ENCODE measurements at regions not wholly inside any gene's neighbourhood (a gene's known extent, or its start where the extent isn't known, plus 50 kb on each side); places are given as distances from the start of the nearest gene placed in this dataset.

DNA sequence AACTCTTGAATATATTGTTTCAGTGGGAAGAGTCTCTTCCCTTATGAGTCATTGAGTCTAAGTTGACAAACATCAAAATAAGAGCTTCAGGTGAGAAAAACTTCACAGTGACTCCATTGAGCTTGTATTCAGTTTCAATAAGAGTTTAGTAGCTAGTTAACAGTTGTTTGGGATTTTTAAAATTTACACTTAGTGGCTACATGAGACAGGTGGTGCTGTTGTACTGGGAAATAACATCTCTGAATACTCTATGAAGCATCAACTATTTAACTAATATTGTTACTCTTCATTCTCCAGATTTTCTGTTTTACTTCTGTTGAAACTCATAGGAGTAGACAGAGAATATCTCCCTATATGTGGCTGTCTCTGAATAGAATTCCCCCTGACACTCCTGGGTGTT lies 1609.1 kb downstream of the C4orf33 start:
- Histone ChIP-seq H3K79me2 (ENCODE audit: insufficient read depth, low read length) (no peaks in the 10 kb centered on the region), H3K4me3 (ENCODE audit: low read depth in 1 of 2, low read length in 2 of 2) (no peak overlapping the region), H3K9ac (ENCODE audit: low read depth, low read length) (no peak overlapping the region), H4K20me1 (ENCODE audit: insufficient read depth, low read length) (no peaks in the 10 kb centered on the region), H3K4me1 (ENCODE audit: insufficient read depth, low read length) (no peaks in the 10 kb centered on the region), H3K36me3 (ENCODE audit: insufficient read depth, low read length) (no peaks in the 10 kb centered on the region), H3K27me3 (ENCODE audit: insufficient read depth, low read length, poor library complexity) (no peaks in the 10 kb centered on the region), H3K27ac (ENCODE audit: low read length) (no peak overlapping the region), H3K9me3 (ENCODE audit: insufficient read depth, low read length, severe bottlenecking) (no peaks in the 10 kb centered on the region), H2AFZ (ENCODE audit: low read depth, low read length) (no peak overlapping the region), H3K4me2 (ENCODE audit: insufficient read depth, low read length) (no peak overlapping the region)
- TF ChIP-seq, protein P1, sequence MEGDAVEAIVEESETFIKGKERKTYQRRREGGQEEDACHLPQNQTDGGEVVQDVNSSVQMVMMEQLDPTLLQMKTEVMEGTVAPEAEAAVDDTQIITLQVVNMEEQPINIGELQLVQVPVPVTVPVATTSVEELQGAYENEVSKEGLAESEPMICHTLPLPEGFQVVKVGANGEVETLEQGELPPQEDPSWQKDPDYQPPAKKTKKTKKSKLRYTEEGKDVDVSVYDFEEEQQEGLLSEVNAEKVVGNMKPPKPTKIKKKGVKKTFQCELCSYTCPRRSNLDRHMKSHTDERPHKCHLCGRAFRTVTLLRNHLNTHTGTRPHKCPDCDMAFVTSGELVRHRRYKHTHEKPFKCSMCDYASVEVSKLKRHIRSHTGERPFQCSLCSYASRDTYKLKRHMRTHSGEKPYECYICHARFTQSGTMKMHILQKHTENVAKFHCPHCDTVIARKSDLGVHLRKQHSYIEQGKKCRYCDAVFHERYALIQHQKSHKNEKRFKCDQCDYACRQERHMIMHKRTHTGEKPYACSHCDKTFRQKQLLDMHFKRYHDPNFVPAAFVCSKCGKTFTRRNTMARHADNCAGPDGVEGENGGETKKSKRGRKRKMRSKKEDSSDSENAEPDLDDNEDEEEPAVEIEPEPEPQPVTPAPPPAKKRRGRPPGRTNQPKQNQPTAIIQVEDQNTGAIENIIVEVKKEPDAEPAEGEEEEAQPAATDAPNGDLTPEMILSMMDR (IDR thresholded peaks at IDR 0.05; ENCODE audit: borderline replicate concordance, extremely low read depth, low read length, poor library complexity, severe bottlenecking) = peak; percentile 11
- no peak for TF ChIP-seq EZH2 (IDR thresholded peaks at IDR 0.05; ENCODE audit: borderline replicate concordance, low read depth, low read length, severe bottlenecking)
- no peak for DNase-seq
- ATAC-seq (ENCODE audit: insufficient read depth, low read depth) = no peak

- H3K79me2 ChIP-seq (ENCODE audit: insufficient read depth, low read length) = no peaks in the 10 kb centered on the region
- no peak for ATAC-seq (ENCODE audit: insufficient read depth, low read depth)
- TF ChIP-seq EZH2 (IDR thresholded peaks at IDR 0.05; ENCODE audit: borderline replicate concordance, low read depth, low read length, severe bottlenecking) = no peak
- TF ChIP-seq, protein P1 (IDR thresholded peaks at IDR 0.05; ENCODE audit: borderline replicate concordance, extremely low read depth, low read length, poor library complexity, severe bottlenecking) = no peak
- H2AFZ ChIP-seq (ENCODE audit: low read depth, low read length) = no peak overlapping the region
- no peaks in the 10 kb centered on the region for H4K20me1 ChIP-seq (ENCODE audit: insufficient read depth, low read length)
- no peak overlapping the region for H3K27ac ChIP-seq (ENCODE audit: low read length)
- no peaks in the 10 kb centered on the region for H3K9me3 ChIP-seq (ENCODE audit: insufficient read depth, low read length, severe bottlenecking)
- no peak overlapping the region for H3K4me2 ChIP-seq (ENCODE audit: insufficient read depth, low read length)
- H3K36me3 ChIP-seq (ENCODE audit: insufficient read depth, low read length) = no peaks in the 10 kb centered on the region
- DNase-seq = no peak
- no peaks in the 10 kb centered on the region for H3K4me1 ChIP-seq (ENCODE audit: insufficient read depth, low read length)
- no peak overlapping the region for H3K4me3 ChIP-seq (ENCODE audit: low read depth in 1 of 2, low read length in 2 of 2)
- H3K9ac ChIP-seq (ENCODE audit: low read depth, low read length) = no peak overlapping the region
- no peaks in the 10 kb centered on the region for H3K27me3 ChIP-seq (ENCODE audit: insufficient read depth, low read length, poor library complexity)
Observed at GRCh38 chr4:130712038-130712437, 1616.1 kb downstream of the C4orf33 start.

DNA sequence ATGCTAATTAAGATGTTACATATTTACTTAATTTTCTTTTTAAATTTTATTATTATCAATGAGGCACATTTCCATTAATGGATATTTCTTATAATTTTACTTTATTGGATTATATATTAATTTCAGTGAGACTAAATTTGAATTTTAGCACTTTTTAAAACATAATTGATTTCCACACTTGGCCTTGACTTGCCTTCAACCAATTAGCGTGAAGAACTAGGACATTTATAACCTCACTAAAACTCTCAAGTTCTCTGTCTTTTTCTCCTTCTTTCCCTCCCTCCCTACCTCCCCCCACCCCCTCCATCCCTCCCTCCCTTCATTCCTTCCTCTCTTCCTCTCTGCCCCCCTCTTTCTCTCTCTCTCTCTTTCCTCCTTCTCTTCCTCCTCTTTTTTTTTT lies 1618.1 kb downstream of the C4orf33 start:
- Histone ChIP-seq H3K9ac (ENCODE audit: low read depth, low read length) (no peak overlapping the region), H3K36me3 (ENCODE audit: insufficient read depth, low read length) (no peaks in the 10 kb centered on the region), H3K4me3 (ENCODE audit: low read depth in 1 of 2, low read length in 2 of 2) (no peak overlapping the region), H3K4me2 (ENCODE audit: insufficient read depth, low read length) (no peak overlapping the region), H3K79me2 (ENCODE audit: insufficient read depth, low read length) (no peaks in the 10 kb centered on the region), H3K27ac (ENCODE audit: low read length) (no peak overlapping the region), H3K27me3 (ENCODE audit: insufficient read depth, low read length, poor library complexity) (no peaks in the 10 kb centered on the region), H4K20me1 (ENCODE audit: insufficient read depth, low read length) (no peaks in the 10 kb centered on the region), H3K9me3 (ENCODE audit: insufficient read depth, low read length, severe bottlenecking) (no peaks in the 10 kb centered on the region), H3K4me1 (ENCODE audit: insufficient read depth, low read length) (no peaks in the 10 kb centered on the region), H2AFZ (ENCODE audit: low read depth, low read length) (no peak overlapping the region)
- no peak for ATAC-seq (ENCODE audit: insufficient read depth, low read depth)
- DNase-seq = no peak
- TF ChIP-seq, protein P1 (IDR thresholded peaks at IDR 0.05; ENCODE audit: borderline replicate concordance, extremely low read depth, low read length, poor library complexity, severe bottlenecking) = no peak
- TF ChIP-seq EZH2 (IDR thresholded peaks at IDR 0.05; ENCODE audit: borderline replicate concordance, low read depth, low read length, severe bottlenecking) = no peak

- Histone ChIP-seq H3K4me2 (ENCODE audit: insufficient read depth, low read length) (no peak overlapping the region), H3K36me3 (ENCODE audit: insufficient read depth, low read length) (no peaks in the 10 kb centered on the region), H3K9me3 (ENCODE audit: insufficient read depth, low read length, severe bottlenecking) (no peaks in the 10 kb centered on the region), H4K20me1 (ENCODE audit: insufficient read depth, low read length) (no peaks in the 10 kb centered on the region), H3K27ac (ENCODE audit: low read length) (no peak overlapping the region), H2AFZ (ENCODE audit: low read depth, low read length) (no peak overlapping the region), H3K9ac (ENCODE audit: low read depth, low read length) (no peak overlapping the region), H3K4me1 (ENCODE audit: insufficient read depth, low read length) (no peaks in the 10 kb centered on the region), H3K4me3 (ENCODE audit: low read depth in 1 of 2, low read length in 2 of 2) (no peak overlapping the region), H3K27me3 (ENCODE audit: insufficient read depth, low read length, poor library complexity) (no peaks in the 10 kb centered on the region), H3K79me2 (ENCODE audit: insufficient read depth, low read length) (no peaks in the 10 kb centered on the region)
- TF ChIP-seq, protein P1 (IDR thresholded peaks at IDR 0.05; ENCODE audit: borderline replicate concordance, extremely low read depth, low read length, poor library complexity, severe bottlenecking) = no peak
- no peak for TF ChIP-seq EZH2 (IDR thresholded peaks at IDR 0.05; ENCODE audit: borderline replicate concordance, low read depth, low read length, severe bottlenecking)
- no peak for DNase-seq
- ATAC-seq (ENCODE audit: insufficient read depth, low read depth) = no peak
Observed at GRCh38 chr4:130722361-130722760, 1626.4 kb downstream of the C4orf33 start.

Data from DND-41 (cell line).